GM21619 (cell line): ENCODE measurements at regions not wholly inside any gene's neighbourhood (a gene's known extent, or its start where the extent isn't known, plus 50 kb on each side); places are given as distances from the start of the nearest gene placed in this dataset.
"Not testable (repeated sequence)": the region's sequence is repeated elsewhere in the genome, so short reads cannot be mapped to it uniquely, and the experiment has no call there.

Experiments used
- ATAC-seq: cut with Tn5 transposase; IDR thresholded peaks from one replicate; pipeline ENCODE4 v1.9.1; 2021; ENCODE audit not compliant: unreplicated experiment

GRCh38 chr10:64283621-64284020, 762.4 kb downstream of the REEP3 start:
- no peak for ATAC-seq

GRCh38 chr10:64286533-64286932, 765.3 kb downstream of the REEP3 start:
- no peak for ATAC-seq

GRCh38 chr10:64288404-64288803, 767.2 kb downstream of the REEP3 start:
- no peak for ATAC-seq

GRCh38 chr10:64303566-64303965, 782.4 kb downstream of the REEP3 start:
- no peak for ATAC-seq

- no peak for ATAC-seq
These were observed 785.6 kb downstream of the REEP3 start for GRCh38 chr10:64306729-64307327.

GRCh38 chr10:64312876-64313275, 791.7 kb downstream of the REEP3 start:
- no peak for ATAC-seq

- no peak for ATAC-seq
These were observed 792.8 kb downstream of the REEP3 start for GRCh38 chr10:64313967-64314366.

- no peak for ATAC-seq
These were observed 795.2 kb downstream of the REEP3 start for GRCh38 chr10:64316416-64316815.

GRCh38 chr10:64316833-64317232, 795.6 kb downstream of the REEP3 start:
- no peak for ATAC-seq

- ATAC-seq, result no peak
These were observed 799.2 kb downstream of the REEP3 start for GRCh38 chr10:64320448-64320847.

- no peak for ATAC-seq
These were observed 808.3 kb downstream of the REEP3 start for GRCh38 chr10:64329510-64329909.

GRCh38 chr10:64332551-64332950, 811.4 kb downstream of the REEP3 start:
- ATAC-seq, result no peak

GRCh38 chr10:64334084-64334483, 812.9 kb downstream of the REEP3 start:
- ATAC-seq, result no peak

GRCh38 chr10:64344211-64344610, 823.0 kb downstream of the REEP3 start:
- no peak for ATAC-seq

GRCh38 chr10:64345856-64346255, 824.7 kb downstream of the REEP3 start:
- ATAC-seq, result no peak

GRCh38 chr10:64346389-64346788, 825.2 kb downstream of the REEP3 start:
- no peak for ATAC-seq

GRCh38 chr10:64350665-64351064, 829.5 kb downstream of the REEP3 start:
- ATAC-seq, result no peak

GRCh38 chr10:64358907-64359306, 837.7 kb downstream of the REEP3 start:
- no peak for ATAC-seq

GRCh38 chr10:64360240-64360639, 839.0 kb downstream of the REEP3 start:
- not testable (repeated sequence) for ATAC-seq

- ATAC-seq, result no peak
These were observed 842.5 kb downstream of the REEP3 start for GRCh38 chr10:64363687-64364086.

- ATAC-seq, result no peak
These were observed 844.5 kb downstream of the REEP3 start for GRCh38 chr10:64365663-64366062.

- no peak for ATAC-seq
These were observed 847.1 kb downstream of the REEP3 start for GRCh38 chr10:64368298-64368697.
